ENCODE measurements at regions not wholly inside any gene's neighbourhood (a gene's known extent, or its start where the extent isn't known, plus 50 kb on each side); places are given as distances from the start of the nearest gene placed in this dataset.

GRCh38 chr2:192546565-192546964 is 351.8 kb upstream of the TMEFF2 start:
- TF ChIP-seq POLR2A (IDR thresholded peaks at IDR 0.05; ENCODE audit: borderline replicate concordance, extremely low read depth, insufficient read depth, insufficient read length), result no peak
- no peak for TF ChIP-seq CTCF (IDR thresholded peaks at IDR 0.05 in 2 of 3, conservative IDR thresholded peaks at IDR 0.05 in 1 of 3; ENCODE audit: borderline replicate concordance in 1 of 3, insufficient read depth in 1 of 3, low read depth in 2 of 3, low read length in 2 of 3)
- TF ChIP-seq ELF1 (IDR thresholded peaks at IDR 0.05; ENCODE audit: borderline replicate concordance, low read depth), result no peak
- TF ChIP-seq RAD21 (IDR thresholded peaks at IDR 0.05; ENCODE audit: low read depth), result no peak
- TF ChIP-seq ZNF274 (IDR thresholded peaks at IDR 0.05; ENCODE audit: low read depth, low read length), result no peak
- TF ChIP-seq POLR2AphosphoS5 (IDR thresholded peaks at IDR 0.05; ENCODE audit: low read depth, low read length), result no peak

Measured in HCT116 (cell line).